ENCODE measurements at regions not wholly inside any gene's neighbourhood (a gene's known extent, or its start where the extent isn't known, plus 50 kb on each side); places are given as distances from the start of the nearest gene placed in this dataset.

DNA sequence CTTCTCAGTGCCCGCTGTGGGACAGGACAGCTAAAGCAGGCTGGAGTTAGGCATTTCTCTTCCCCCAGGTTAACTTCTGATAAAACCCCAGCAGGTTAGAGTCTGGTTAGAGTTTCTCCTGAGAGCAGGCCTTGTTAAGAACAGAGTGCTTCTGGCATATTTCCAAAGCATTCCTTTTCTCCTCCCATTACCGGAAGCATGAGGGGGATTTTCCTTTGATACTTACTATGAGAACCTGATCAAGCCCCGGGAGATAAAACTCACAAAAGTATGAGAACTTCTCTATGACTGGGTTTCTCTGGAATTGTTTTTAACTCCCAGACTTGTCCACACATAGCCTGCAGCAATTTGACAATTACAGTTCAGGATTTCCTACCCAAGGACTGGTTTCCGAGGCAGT, 77.4 kb upstream of the MAST4 start:
- TF ChIP-seq, protein P1, sequence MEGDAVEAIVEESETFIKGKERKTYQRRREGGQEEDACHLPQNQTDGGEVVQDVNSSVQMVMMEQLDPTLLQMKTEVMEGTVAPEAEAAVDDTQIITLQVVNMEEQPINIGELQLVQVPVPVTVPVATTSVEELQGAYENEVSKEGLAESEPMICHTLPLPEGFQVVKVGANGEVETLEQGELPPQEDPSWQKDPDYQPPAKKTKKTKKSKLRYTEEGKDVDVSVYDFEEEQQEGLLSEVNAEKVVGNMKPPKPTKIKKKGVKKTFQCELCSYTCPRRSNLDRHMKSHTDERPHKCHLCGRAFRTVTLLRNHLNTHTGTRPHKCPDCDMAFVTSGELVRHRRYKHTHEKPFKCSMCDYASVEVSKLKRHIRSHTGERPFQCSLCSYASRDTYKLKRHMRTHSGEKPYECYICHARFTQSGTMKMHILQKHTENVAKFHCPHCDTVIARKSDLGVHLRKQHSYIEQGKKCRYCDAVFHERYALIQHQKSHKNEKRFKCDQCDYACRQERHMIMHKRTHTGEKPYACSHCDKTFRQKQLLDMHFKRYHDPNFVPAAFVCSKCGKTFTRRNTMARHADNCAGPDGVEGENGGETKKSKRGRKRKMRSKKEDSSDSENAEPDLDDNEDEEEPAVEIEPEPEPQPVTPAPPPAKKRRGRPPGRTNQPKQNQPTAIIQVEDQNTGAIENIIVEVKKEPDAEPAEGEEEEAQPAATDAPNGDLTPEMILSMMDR (IDR thresholded peaks at IDR 0.05; ENCODE audit: insufficient read depth, low read depth, low read length) = no peak
- no peak for TF ChIP-seq EZH2 (IDR thresholded peaks at IDR 0.05; ENCODE audit: insufficient read depth, low read length)

Data from astrocyte (in vitro differentiated cells and primary cell).